ENCODE measurements at regions not wholly inside any gene's neighbourhood (a gene's known extent, or its start where the extent isn't known, plus 50 kb on each side); places are given as distances from the start of the nearest gene placed in this dataset.

GRCh38 chr5:66234241-66234640, 90.1 kb downstream of the SREK1 start:
- no peak for DNase-seq (ENCODE audit: low read depth)
- H3K4me3 ChIP-seq (ENCODE audit: low read depth, low read length) = no peak overlapping the region
- TF ChIP-seq CTCF (IDR thresholded peaks at IDR 0.05; ENCODE audit: insufficient read depth, low read length) = no peak

- no peak overlapping the region for H3K4me3 ChIP-seq (ENCODE audit: low read depth, low read length)
- no peak for TF ChIP-seq CTCF (IDR thresholded peaks at IDR 0.05; ENCODE audit: insufficient read depth, low read length)
- DNase-seq (ENCODE audit: low read depth) = no peak
Observed at GRCh38 chr5:66238435-66238834, 94.3 kb downstream of the SREK1 start.

- no peak for TF ChIP-seq CTCF (IDR thresholded peaks at IDR 0.05; ENCODE audit: insufficient read depth, low read length)
- DNase-seq (ENCODE audit: low read depth) = no peak
- no peak overlapping the region for H3K4me3 ChIP-seq (ENCODE audit: low read depth, low read length)
Observed at GRCh38 chr5:66239034-66239433, 94.9 kb downstream of the SREK1 start.

GRCh38 chr5:66241136-66241825, 97.2 kb downstream of the SREK1 start:
- TF ChIP-seq CTCF (IDR thresholded peaks at IDR 0.05; ENCODE audit: insufficient read depth, low read length) = no peak
- no peak for DNase-seq (ENCODE audit: low read depth)
- no peak overlapping the region for H3K4me3 ChIP-seq (ENCODE audit: low read depth, low read length)

GRCh38 chr5:66242050-66242715, 98.1 kb downstream of the SREK1 start:
- no peak for TF ChIP-seq CTCF (IDR thresholded peaks at IDR 0.05; ENCODE audit: insufficient read depth, low read length)
- DNase-seq (ENCODE audit: low read depth) = no peak
- H3K4me3 ChIP-seq (ENCODE audit: low read depth, low read length) = no peak overlapping the region

- H3K4me3 ChIP-seq (ENCODE audit: low read depth, low read length) = no peak overlapping the region
- peak; percentile 31 for DNase-seq (ENCODE audit: low read depth)
- TF ChIP-seq CTCF (IDR thresholded peaks at IDR 0.05; ENCODE audit: insufficient read depth, low read length) = no peak
Observed at GRCh38 chr5:66246608-66247007, 102.5 kb downstream of the SREK1 start.

Data from fibroblast of the aortic adventitia (primary cell).